GM12875 (cell line): ENCODE measurements at regions not wholly inside any gene's neighbourhood (a gene's known extent, or its start where the extent isn't known, plus 50 kb on each side); places are given as distances from the start of the nearest gene placed in this dataset.

Source experiments
- H3K4me3 ChIP-seq: one replicate; pipeline ENCODE4 v1.5.1; 2011; ENCODE audit warnings: low read depth, low read length, control low read depth
- TF ChIP-seq, protein P1 (sequence below): IDR thresholded peaks from 2 replicates; pipeline ENCODE4 v1.5.1; 2011; ENCODE audit warnings: low read depth, mild to moderate bottlenecking, control low read depth, inconsistent platforms, low read length, moderate library complexity, borderline replicate concordance; ENCODE audit not compliant: insufficient read depth

DNA sequence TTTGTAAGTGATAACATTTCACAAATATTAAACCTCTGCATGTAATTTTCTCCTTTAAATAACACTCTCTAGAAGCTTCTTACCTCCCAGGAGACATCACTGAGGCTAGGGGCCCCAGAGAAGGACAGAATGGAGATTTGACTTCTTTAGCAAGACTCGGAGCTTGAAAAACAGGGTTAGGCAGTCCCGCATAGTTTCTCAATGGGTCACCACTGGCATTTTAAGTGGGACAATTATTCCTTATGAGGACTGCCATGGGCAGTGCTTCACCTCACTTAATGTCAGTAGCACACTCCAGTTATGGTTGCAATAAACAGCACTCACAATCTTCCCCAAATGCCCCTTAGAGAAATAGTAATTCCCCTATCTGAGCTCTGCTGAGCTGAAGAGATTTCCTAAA is 66.7 kb upstream of the NOCT start:
- TF ChIP-seq, protein P1, sequence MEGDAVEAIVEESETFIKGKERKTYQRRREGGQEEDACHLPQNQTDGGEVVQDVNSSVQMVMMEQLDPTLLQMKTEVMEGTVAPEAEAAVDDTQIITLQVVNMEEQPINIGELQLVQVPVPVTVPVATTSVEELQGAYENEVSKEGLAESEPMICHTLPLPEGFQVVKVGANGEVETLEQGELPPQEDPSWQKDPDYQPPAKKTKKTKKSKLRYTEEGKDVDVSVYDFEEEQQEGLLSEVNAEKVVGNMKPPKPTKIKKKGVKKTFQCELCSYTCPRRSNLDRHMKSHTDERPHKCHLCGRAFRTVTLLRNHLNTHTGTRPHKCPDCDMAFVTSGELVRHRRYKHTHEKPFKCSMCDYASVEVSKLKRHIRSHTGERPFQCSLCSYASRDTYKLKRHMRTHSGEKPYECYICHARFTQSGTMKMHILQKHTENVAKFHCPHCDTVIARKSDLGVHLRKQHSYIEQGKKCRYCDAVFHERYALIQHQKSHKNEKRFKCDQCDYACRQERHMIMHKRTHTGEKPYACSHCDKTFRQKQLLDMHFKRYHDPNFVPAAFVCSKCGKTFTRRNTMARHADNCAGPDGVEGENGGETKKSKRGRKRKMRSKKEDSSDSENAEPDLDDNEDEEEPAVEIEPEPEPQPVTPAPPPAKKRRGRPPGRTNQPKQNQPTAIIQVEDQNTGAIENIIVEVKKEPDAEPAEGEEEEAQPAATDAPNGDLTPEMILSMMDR = no peak
- H3K4me3 ChIP-seq = no peak overlapping the region

DNA sequence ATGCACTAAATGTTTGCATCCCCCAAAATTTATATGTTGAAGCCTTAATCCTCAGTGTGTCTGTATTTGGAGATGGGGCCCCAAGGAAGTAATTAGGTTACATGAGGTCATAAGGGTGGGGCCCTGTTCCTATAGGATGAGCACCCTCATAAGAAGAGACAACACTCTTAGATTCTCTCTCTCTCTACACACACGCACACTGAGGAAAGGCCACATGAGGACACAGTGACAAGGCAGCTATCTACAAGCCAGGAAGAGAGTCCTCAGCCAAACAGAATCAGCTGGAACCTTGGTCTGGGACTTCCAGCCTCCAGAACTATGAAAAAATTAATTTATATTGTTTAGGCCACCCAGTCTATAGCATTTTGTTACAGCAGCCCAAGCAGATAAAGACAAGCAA is 69.3 kb upstream of the NOCT start:
- TF ChIP-seq, protein P1 = no peak

DNA sequence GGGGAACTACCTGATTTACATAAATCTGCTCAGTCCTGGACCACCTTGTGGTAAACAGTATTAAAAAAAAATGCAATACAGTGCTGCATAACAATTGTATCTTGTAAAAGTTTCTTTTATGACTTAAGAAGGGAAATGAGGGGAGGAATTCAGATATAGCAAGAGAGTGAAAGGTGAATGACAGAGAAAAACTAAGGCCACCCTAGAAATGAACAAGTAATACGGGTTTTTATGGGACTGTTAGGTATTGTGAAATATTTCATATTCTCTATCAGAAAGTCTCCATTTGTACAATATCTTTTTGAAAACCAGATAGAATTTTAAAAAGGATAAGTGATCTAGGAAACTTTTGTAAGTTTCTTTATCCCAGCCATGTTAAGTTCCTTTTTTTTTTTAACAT is 69.7 kb upstream of the NOCT start:
- no peak overlapping the region for H3K4me3 ChIP-seq
- TF ChIP-seq, protein P1 = no peak

More for the DNA sequence above, 69.3 kb upstream of the NOCT start:
- no peak overlapping the region for H3K4me3 ChIP-seq

DNA sequence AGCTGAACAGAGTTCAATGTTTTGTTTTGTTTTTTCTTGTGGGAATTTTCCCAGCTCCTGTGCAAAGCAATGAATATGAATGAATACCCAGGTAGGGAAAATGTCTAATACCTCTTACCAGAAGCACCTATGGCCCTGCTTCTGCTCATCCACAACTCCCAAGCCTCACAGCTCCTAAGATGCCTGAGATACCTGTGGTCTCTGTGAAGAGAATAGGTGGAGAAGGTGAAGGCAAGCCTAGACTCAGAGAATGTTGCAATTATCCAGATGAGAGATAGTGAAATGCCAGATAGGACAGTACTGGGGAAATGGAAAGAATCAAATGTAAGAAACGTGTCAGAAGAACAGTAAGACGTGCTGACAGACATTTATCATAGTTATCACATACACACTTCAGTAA is 70.2 kb upstream of the NOCT start:
- TF ChIP-seq, protein P1 = no peak
- H3K4me3 ChIP-seq = no peak overlapping the region

DNA sequence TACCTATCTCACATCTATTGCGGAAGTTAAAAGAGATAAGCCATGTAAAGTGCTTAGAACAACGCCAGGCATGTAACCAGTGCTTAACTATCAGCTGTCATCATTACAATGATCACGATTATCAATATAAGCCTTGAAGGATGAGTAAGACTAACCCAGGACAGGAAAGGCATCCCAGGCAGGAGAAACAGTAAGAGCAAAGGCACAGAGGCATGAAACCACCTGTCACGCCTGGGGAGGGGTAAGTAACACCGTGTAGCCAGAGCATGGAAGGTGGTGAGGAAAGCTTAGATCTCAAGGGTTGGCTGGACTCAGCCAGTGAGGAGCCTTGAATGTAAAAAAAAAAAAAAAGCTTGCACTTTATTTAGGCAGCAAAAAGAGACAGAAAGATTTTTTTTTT is 71.7 kb upstream of the NOCT start:
- H3K4me3 ChIP-seq = no peak overlapping the region
- TF ChIP-seq, protein P1 = no peak

DNA sequence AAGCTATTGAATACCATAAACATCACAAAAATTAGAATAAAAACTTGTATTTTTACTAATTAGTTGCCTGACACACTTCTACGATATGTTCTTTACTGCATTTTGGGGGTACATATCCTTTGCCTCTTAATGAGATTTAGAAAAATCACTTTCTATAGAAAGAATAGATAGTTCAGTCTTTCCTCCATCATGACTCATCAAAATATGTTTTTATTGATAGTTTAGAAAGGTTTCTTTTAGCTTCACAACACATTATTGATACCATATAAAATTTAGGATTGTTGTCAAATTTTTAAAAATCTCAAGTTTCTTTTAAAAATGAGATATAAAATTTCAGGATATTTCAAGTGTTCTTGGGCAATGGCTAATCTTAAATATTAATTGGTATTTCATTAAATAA is 74.5 kb upstream of the NOCT start:
- TF ChIP-seq, protein P1 = no peak
- no peak overlapping the region for H3K4me3 ChIP-seq

DNA sequence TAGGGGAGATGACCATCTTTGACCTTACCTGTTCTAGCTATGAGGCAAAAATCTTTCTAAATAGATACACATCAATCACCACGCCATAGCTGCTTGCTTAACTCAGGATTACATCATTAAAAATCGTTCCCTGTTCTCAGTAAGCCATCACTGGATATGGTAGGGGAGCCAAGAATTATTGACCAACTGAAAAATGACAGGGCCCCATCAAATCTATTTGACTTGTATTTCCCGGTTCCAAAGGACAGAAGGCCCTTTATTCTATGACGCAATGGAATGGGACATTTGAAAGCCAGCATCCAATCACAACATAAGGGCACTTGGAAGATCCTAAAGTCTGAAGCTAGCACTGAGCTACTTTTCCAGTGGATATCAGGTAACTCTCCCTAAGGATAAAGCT is 75.6 kb upstream of the NOCT start:
- no peak overlapping the region for H3K4me3 ChIP-seq
- TF ChIP-seq, protein P1 = no peak
